AG04450 (cell line): ENCODE measurements at regions not wholly inside any gene's neighbourhood (a gene's known extent, or its start where the extent isn't known, plus 50 kb on each side); places are given as distances from the start of the nearest gene placed in this dataset.

Source experiments
- CTCF ChIA-PET: fragments of 300-600, 350-600 bp; formaldehyde crosslinking; extraction: SDS; loops from one replicate; lab custom pipeline; 2022; ENCODE audit warnings: antibody characterized with exemption, inconsistent platforms; lab: Charles Lee
- POLR2A ChIA-PET: fragments of 350-600 bp; formaldehyde crosslinking; extraction: SDS; loops from one replicate; lab custom pipeline; 2021; ENCODE audit warnings: antibody characterized with exemption, inconsistent platforms; lab: Yijun Ruan, JAX
- DNase-seq: peaks from one replicate; pipeline ENCODE4 v3.0.0-alpha.2; 2011; ENCODE audit warnings: low read depth, low spot score
- H3K27ac ChIP-seq: one replicate; pipeline ENCODE4 v1.5.1; 2012; ENCODE audit warnings: low read depth, low read length, control low read depth
- H3K27me3 ChIP-seq: one replicate; pipeline ENCODE4 v1.6.0; 2012; ENCODE audit warnings: low read length; ENCODE audit not compliant: control insufficient read depth, insufficient read depth
- H3K4me3 ChIP-seq: 2 replicates; pipeline ENCODE4 v1.5.1; 2011; ENCODE audit warnings: mild to moderate bottlenecking, low read depth, low read length, control low read depth
- H3K9me3 ChIP-seq: 2 replicates; pipeline ENCODE4 v1.5.1; 2012; ENCODE audit warnings: low read length; ENCODE audit not compliant: control insufficient read depth, insufficient read depth
- TF ChIP-seq, protein P1 (sequence below): IDR thresholded peaks from 2 replicates; pipeline ENCODE4 v1.5.1; 2011; ENCODE audit warnings: low read depth, low read length, control low read depth, inconsistent platforms

DNA sequence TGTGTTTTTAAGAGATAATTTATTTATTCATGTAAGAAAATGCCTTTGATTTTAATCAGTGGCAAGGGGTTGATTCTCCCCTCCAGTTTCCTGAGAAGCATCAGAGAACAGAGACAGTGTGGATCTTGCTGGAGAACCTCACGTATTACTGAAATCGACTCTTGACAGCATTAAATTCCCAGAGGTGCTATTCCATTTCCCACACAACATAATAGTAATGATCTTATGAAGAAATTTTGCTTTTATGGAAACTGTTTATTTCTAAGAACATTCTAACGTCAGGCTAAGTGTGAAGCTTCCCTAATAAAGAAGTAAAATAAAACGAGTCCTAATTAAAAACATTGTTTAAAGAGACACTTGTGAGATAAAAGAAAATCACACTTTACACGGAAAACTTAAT is 293.1 kb upstream of the NRP1 start:
- POLR2A ChIA-PET: no interaction called here

DNA sequence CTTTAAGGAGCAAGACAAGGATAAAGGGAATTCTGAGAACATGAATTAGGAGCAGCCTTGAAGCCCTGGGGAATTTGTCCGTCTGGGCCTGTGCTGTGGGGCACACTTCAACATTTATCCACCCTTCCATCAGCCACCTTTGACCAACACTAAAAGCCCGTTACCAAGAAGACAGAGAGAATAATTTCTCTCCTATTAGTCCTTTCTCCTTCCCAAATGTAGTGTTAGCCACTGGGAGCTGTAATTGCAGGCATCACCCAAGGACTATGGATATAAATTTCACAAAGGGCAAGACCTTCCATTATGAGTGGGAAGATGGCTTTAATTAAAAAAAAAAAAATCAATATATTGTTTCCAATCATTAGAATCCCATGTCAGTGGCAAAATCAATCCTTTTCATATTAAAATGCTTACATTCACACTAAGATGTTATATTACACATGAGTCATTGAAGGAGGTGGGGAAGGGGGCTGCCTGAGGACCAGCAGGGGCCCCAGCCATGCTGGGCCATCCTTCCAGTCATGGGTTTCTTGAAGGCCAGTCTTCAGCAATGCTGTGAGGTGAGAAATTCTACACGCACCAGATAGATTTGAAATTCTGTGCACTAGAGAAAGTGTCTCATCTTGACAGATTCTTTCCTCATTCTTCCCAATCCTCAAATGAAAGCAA is 292.5 kb upstream of the NRP1 start:
- CTCF ChIA-PET: no interaction called here
- H3K4me3 ChIP-seq: no peak overlapping the region
- no peak for DNase-seq
- peaks cover 11% of the 10 kb centered on the region for H3K27me3 ChIP-seq
- POLR2A ChIA-PET: no interaction called here
- no peaks in the 10 kb centered on the region for H3K9me3 ChIP-seq
- TF ChIP-seq, protein P1, sequence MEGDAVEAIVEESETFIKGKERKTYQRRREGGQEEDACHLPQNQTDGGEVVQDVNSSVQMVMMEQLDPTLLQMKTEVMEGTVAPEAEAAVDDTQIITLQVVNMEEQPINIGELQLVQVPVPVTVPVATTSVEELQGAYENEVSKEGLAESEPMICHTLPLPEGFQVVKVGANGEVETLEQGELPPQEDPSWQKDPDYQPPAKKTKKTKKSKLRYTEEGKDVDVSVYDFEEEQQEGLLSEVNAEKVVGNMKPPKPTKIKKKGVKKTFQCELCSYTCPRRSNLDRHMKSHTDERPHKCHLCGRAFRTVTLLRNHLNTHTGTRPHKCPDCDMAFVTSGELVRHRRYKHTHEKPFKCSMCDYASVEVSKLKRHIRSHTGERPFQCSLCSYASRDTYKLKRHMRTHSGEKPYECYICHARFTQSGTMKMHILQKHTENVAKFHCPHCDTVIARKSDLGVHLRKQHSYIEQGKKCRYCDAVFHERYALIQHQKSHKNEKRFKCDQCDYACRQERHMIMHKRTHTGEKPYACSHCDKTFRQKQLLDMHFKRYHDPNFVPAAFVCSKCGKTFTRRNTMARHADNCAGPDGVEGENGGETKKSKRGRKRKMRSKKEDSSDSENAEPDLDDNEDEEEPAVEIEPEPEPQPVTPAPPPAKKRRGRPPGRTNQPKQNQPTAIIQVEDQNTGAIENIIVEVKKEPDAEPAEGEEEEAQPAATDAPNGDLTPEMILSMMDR: no peak
- no peak overlapping the region for H3K27ac ChIP-seq

More for the DNA sequence above, 293.1 kb upstream of the NRP1 start:
- no peaks in the 10 kb centered on the region for H3K9me3 ChIP-seq
- H3K27ac ChIP-seq: no peak overlapping the region
- TF ChIP-seq, protein P1: no peak
- peaks cover 10% of the 10 kb centered on the region for H3K27me3 ChIP-seq
- DNase-seq: no peak
- CTCF ChIA-PET: no interaction called here
- H3K4me3 ChIP-seq: no peak overlapping the region

GRCh38 chr10:33623669-33624068 is 289.2 kb upstream of the NRP1 start:
- TF ChIP-seq, protein P1: no peak
- ChIA-PET CTCF (no interaction called here), POLR2A (no interaction called here)
- Histone ChIP-seq H3K4me3 (no peak overlapping the region), H3K9me3 (peaks cover 4% of the 10 kb centered on the region), H3K27me3 (peaks cover 9% of the 10 kb centered on the region), H3K27ac (no peak overlapping the region)
- DNase-seq: no peak

DNA sequence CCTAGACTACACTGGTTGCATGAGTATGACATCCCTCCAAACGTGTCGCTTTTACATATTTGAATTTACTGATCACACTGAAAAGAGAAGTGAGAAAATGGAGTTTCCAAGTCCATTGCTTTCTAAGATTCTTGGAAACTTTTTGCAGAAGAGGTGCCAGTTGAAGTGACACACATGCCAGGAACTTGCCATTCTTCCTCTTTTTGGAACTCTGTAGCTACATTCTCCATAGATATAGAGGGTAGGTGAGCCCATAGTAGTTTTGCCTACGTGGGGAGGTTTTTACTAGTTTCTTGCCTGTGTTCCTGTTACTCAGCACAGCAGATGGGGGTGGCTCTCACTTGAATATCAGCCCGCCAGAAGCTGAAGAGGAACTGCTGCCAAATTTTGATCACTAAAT is 286.6 kb upstream of the NRP1 start:
- H3K27ac ChIP-seq: no peak overlapping the region
- TF ChIP-seq, protein P1: no peak
- peaks cover 4% of the 10 kb centered on the region for H3K9me3 ChIP-seq
- no peak overlapping the region for H3K4me3 ChIP-seq
- ChIA-PET CTCF (no interaction called here), POLR2A (interaction anchor here (0.5 kb wide), 1 partner anchor 1266 kb away, joined by 12 read pairs; no protein-coding TSS in a partner anchor)
- no peak for DNase-seq
- peaks cover 9% of the 10 kb centered on the region for H3K27me3 ChIP-seq

DNA sequence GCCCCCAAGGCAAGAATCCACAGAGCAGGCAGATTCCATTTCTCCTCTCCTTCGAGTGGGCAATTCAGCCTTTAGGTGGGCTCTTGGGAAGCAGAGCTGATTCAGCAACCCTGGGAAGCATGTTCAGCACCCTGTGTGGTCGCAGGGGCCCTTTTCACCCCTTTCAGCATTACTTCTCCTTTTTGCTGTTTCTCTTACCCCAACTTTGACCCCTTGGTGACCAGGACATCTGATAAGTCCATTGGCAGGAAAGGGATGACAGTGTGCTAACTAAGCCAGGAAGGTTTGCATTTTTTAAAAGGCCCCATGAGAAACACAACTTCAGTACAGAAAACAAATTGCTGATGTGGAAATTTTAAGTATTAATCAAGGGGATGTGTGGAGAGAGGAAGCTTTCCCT is 283.7 kb upstream of the NRP1 start:
- H3K4me3 ChIP-seq: no peak overlapping the region
- H3K9me3 ChIP-seq: peaks cover 4% of the 10 kb centered on the region
- H3K27ac ChIP-seq: no peak overlapping the region
- ChIA-PET CTCF (no interaction called here), POLR2A (no interaction called here)
- TF ChIP-seq, protein P1: no peak
- peaks cover 7% of the 10 kb centered on the region for H3K27me3 ChIP-seq
- no peak for DNase-seq
